ENCODE measurements at regions not wholly inside any gene's neighbourhood (a gene's known extent, or its start where the extent isn't known, plus 50 kb on each side); places are given as distances from the start of the nearest gene placed in this dataset.

DNA sequence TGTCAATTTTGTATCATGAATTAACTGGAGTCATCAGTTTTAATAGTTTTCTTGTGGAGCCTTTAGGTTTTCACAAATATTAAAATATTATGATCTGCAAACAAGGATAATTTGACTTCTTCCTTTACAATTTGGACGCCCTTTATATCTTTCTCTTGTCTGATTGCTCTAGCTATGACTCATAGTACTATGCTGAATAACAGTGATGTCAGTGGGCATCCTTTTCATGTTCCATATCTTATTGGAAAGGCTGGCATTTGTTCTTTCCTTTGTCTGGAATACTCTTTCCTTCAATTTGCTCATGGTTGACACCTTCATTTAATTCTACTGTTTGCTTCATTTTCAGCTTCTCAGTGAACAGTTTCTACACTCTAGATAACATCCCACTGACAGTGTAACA lies 1129.3 kb downstream of the SLITRK5 start (continued):
- TF ChIP-seq, protein P1, sequence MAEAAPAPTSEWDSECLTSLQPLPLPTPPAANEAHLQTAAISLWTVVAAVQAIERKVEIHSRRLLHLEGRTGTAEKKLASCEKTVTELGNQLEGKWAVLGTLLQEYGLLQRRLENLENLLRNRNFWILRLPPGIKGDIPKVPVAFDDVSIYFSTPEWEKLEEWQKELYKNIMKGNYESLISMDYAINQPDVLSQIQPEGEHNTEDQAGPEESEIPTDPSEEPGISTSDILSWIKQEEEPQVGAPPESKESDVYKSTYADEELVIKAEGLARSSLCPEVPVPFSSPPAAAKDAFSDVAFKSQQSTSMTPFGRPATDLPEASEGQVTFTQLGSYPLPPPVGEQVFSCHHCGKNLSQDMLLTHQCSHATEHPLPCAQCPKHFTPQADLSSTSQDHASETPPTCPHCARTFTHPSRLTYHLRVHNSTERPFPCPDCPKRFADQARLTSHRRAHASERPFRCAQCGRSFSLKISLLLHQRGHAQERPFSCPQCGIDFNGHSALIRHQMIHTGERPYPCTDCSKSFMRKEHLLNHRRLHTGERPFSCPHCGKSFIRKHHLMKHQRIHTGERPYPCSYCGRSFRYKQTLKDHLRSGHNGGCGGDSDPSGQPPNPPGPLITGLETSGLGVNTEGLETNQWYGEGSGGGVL (CRISPR knock-in tag; IDR thresholded peaks at IDR 0.05), result no peak
- no peak for TF ChIP-seq HDAC2 (IDR thresholded peaks at IDR 0.05)
- TF ChIP-seq ZNF717 (CRISPR knock-in tag; IDR thresholded peaks at IDR 0.05), result no peak
- TF ChIP-seq, protein P2, sequence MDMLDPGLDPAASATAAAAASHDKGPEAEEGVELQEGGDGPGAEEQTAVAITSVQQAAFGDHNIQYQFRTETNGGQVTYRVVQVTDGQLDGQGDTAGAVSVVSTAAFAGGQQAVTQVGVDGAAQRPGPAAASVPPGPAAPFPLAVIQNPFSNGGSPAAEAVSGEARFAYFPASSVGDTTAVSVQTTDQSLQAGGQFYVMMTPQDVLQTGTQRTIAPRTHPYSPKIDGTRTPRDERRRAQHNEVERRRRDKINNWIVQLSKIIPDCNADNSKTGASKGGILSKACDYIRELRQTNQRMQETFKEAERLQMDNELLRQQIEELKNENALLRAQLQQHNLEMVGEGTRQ (CRISPR knock-in tag; IDR thresholded peaks at IDR 0.05), result no peak
- no peak for TF ChIP-seq POLR2H (tag; IDR thresholded peaks at IDR 0.05; ENCODE audit: low read depth)
- TF ChIP-seq LARP7 (IDR thresholded peaks at IDR 0.05), result no peak
- TF ChIP-seq, protein P3, sequence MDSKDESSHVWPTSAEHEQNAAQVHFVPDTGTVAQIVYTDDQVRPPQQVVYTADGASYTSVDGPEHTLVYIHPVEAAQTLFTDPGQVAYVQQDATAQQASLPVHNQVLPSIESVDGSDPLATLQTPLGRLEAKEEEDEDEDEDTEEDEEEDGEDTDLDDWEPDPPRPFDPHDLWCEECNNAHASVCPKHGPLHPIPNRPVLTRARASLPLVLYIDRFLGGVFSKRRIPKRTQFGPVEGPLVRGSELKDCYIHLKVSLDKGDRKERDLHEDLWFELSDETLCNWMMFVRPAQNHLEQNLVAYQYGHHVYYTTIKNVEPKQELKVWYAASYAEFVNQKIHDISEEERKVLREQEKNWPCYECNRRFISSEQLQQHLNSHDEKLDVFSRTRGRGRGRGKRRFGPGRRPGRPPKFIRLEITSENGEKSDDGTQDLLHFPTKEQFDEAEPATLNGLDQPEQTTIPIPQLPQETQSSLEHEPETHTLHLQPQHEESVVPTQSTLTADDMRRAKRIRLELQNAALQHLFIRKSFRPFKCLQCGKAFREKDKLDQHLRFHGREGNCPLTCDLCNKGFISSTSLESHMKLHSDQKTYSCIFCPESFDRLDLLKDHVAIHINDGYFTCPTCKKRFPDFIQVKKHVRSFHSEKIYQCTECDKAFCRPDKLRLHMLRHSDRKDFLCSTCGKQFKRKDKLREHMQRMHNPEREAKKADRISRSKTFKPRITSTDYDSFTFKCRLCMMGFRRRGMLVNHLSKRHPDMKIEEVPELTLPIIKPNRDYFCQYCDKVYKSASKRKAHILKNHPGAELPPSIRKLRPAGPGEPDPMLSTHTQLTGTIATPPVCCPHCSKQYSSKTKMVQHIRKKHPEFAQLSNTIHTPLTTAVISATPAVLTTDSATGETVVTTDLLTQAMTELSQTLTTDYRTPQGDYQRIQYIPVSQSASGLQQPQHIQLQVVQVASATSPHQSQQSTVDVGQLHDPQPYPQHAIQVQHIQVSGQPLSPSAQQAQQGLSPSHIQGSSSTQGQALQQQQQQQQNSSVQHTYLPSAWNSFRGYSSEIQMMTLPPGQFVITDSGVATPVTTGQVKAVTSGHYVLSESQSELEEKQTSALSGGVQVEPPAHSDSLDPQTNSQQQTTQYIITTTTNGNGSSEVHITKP (IDR thresholded peaks at IDR 0.05; ENCODE audit: partially characterized antibody), result no peak

Data from K562 (cell line).